ENCODE measurements at regions not wholly inside any gene's neighbourhood (a gene's known extent, or its start where the extent isn't known, plus 50 kb on each side); places are given as distances from the start of the nearest gene placed in this dataset.

GRCh38 chr6:99184696-99185095 is 164.8 kb downstream of the FAXC start:
- no peak overlapping the region for H3K9ac ChIP-seq (ENCODE audit: insufficient read depth in 1 of 2, low read depth in 2 of 2, low read length in 2 of 2)
- H4K20me1 ChIP-seq (replicated peaks; ENCODE audit: control insufficient read depth, insufficient read depth, low read length) = no peaks in the 10 kb centered on the region
- FAIRE-seq (no peak), ATAC-seq (no peak), DNase-seq (ENCODE audit: extremely low read depth in 1 of 4, low spot score in 3 of 4) (no peak)
- no peak overlapping the region for H2AFZ ChIP-seq (ENCODE audit: low read depth, low read length)
- H3K9me1 ChIP-seq (ENCODE audit: control insufficient read depth, insufficient read depth, low read length) = no peaks in the 10 kb centered on the region
- no peak overlapping the region for H3K27ac ChIP-seq (ENCODE audit: extremely low read depth, low read depth, low read length)
- H3K9me3 ChIP-seq (replicated peaks; ENCODE audit: control insufficient read depth, insufficient read depth, low read depth, low read length) = no peaks in the 10 kb centered on the region
- no peak for TF ChIP-seq CHD4 (IDR thresholded peaks at IDR 0.05; ENCODE audit: insufficient read depth, insufficient replicate concordance, low read depth, low read length, poor library complexity, severe bottlenecking)
- no peak for TF ChIP-seq JUND (IDR thresholded peaks at IDR 0.05; ENCODE audit: borderline replicate concordance, low read depth, low read length)
- no peak for TF ChIP-seq JUND (tag; IDR thresholded peaks at IDR 0.05; ENCODE audit: borderline replicate concordance, low read depth, low read length)
- TF ChIP-seq C11orf30 (IDR thresholded peaks at IDR 0.05; ENCODE audit: low read depth) = no peak
- no peak for TF ChIP-seq RUNX1 (IDR thresholded peaks at IDR 0.05; ENCODE audit: low read depth)
- TF ChIP-seq CREB1 (IDR thresholded peaks at IDR 0.05) = no peak
- TF ChIP-seq CREB1 (CRISPR knock-in tag; IDR thresholded peaks at IDR 0.05) = no peak
- POLR2A ChIA-PET = interaction anchor here (0.6 kb wide), 1 partner anchor 19 kb away, joined by 3 read pairs; no protein-coding TSS in a partner anchor
- intact Hi-C loops (cut with micrococcal nuclease) = no loop called here
- H3K36me3 ChIP-seq (ENCODE audit: control insufficient read depth, insufficient read depth, low read length) = no peaks in the 10 kb centered on the region
- 0% methylated on average over 2 of the region's 2 CpGs for WGBS (ENCODE audit: insufficient coverage, low coverage, missing lambda C conversion rate)
- no peaks in the 10 kb centered on the region for H3K4me1 ChIP-seq (replicated peaks in 1 of 2; ENCODE audit: control insufficient read depth in 2 of 2, insufficient read depth in 2 of 2, low read length in 2 of 2)
- BruUV-seq (replicated peaks) = no TSS peak
- in situ Hi-C loops (cut with MboI) = no loop called here
- no peaks in the 10 kb centered on the region for H3K27me3 ChIP-seq (ENCODE audit: control insufficient read depth in 2 of 2, insufficient read depth in 2 of 2, low read length in 2 of 2)
- no peaks in the 10 kb centered on the region for H3K79me2 ChIP-seq (ENCODE audit: control insufficient read depth, insufficient read depth, low read length)
- no peak overlapping the region for H3K4me3 ChIP-seq
- no peak overlapping the region for H3K4me2 ChIP-seq (ENCODE audit: insufficient read depth, low read length)
- CTCF ChIA-PET (ENCODE audit: low intra/inter-chr PET ratio) = no interaction called here

- DNase-seq (ENCODE audit: extremely low read depth in 1 of 4, low spot score in 3 of 4) = no peak
- 0% methylated on average over 1 of the region's 1 CpG for WGBS (ENCODE audit: insufficient coverage, low coverage, missing lambda C conversion rate)
- intact Hi-C loops (cut with micrococcal nuclease) = no loop called here
- Histone ChIP-seq H3K27me3 (ENCODE audit: control insufficient read depth in 2 of 2, insufficient read depth in 2 of 2, low read length in 2 of 2) (no peaks in the 10 kb centered on the region), H3K27ac (ENCODE audit: extremely low read depth, low read depth, low read length) (no peak overlapping the region), H3K79me2 (ENCODE audit: control insufficient read depth, insufficient read depth, low read length) (no peaks in the 10 kb centered on the region), H2AFZ (ENCODE audit: low read depth, low read length) (no peak overlapping the region), H3K9me3 (replicated peaks; ENCODE audit: control insufficient read depth, insufficient read depth, low read depth, low read length) (no peaks in the 10 kb centered on the region), H4K20me1 (replicated peaks; ENCODE audit: control insufficient read depth, insufficient read depth, low read length) (no peaks in the 10 kb centered on the region), H3K9me1 (ENCODE audit: control insufficient read depth, insufficient read depth, low read length) (no peaks in the 10 kb centered on the region), H3K9ac (ENCODE audit: insufficient read depth in 1 of 2, low read depth in 2 of 2, low read length in 2 of 2) (no peak overlapping the region), H3K4me1 (replicated peaks in 1 of 2; ENCODE audit: control insufficient read depth in 2 of 2, insufficient read depth in 2 of 2, low read length in 2 of 2) (no peaks in the 10 kb centered on the region), H3K36me3 (ENCODE audit: control insufficient read depth, insufficient read depth, low read length) (no peaks in the 10 kb centered on the region), H3K4me2 (ENCODE audit: insufficient read depth, low read length) (no peak overlapping the region), H3K4me3 (no peak overlapping the region)
- no peak for FAIRE-seq
- ChIA-PET CTCF (ENCODE audit: low intra/inter-chr PET ratio) (no interaction called here), POLR2A (no interaction called here)
- ATAC-seq = no peak
- no TSS peak for BruUV-seq (replicated peaks)
- no peak for TF ChIP-seq ZNF184 (CRISPR knock-in tag; IDR thresholded peaks at IDR 0.05)
- TF ChIP-seq ZNF347 (CRISPR knock-in tag; IDR thresholded peaks at IDR 0.05; ENCODE audit: low read depth) = no peak
- TF ChIP-seq ZNF175 (CRISPR knock-in tag; IDR thresholded peaks at IDR 0.05; ENCODE audit: low read depth) = no peak
- in situ Hi-C loops (cut with MboI) = no loop called here
Observed at GRCh38 chr6:99183066-99183465, 166.4 kb downstream of the FAXC start.

All from K562 (cell line).